ENCODE measurements at regions not wholly inside any gene's neighbourhood (a gene's known extent, or its start where the extent isn't known, plus 50 kb on each side); places are given as distances from the start of the nearest gene placed in this dataset.

DNA sequence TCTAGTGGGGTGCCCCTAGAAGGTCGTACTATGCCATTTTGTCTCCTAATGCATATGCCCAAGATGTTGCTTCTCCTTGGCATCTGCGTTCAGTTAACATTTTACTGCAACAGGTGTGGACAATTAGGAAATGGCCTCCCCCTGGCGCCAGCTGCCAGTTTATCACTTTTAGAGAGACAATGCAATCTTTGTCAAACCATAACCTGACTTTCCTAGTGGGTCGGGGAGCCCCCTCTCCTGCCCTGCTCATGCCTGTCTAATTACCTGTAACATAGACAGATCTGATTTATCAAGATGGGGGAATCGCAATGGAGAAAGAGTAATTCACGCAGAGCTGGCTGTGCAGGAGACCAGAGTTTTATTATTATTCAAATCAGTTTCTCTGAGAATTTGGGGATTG, 353.7 kb upstream of the SGO1 start:
- no peak overlapping the region for H3K27ac ChIP-seq (ENCODE audit: low read length)
- H3K4me2 ChIP-seq (ENCODE audit: low read length), result no peak overlapping the region
- no peaks in the 10 kb centered on the region for H3K9me3 ChIP-seq (ENCODE audit: low read length)
- no peaks in the 10 kb centered on the region for H3K27me3 ChIP-seq (ENCODE audit: insufficient read depth, low read depth, low read length)
- H3F3A ChIP-seq (ENCODE audit: insufficient read depth, low read length, poor library complexity, severe bottlenecking), result no peaks in the 10 kb centered on the region
- H3K9me2 ChIP-seq (ENCODE audit: insufficient read depth, low read length), result no peaks in the 10 kb centered on the region
- H3K36me3 ChIP-seq (ENCODE audit: insufficient read depth, low read length), result no peaks in the 10 kb centered on the region
- H4K20me1 ChIP-seq (ENCODE audit: insufficient read depth), result no peaks in the 10 kb centered on the region
- H3K4me3 ChIP-seq (ENCODE audit: low read length), result no peak overlapping the region
- no peak overlapping the region for H2AFZ ChIP-seq (ENCODE audit: low read depth, low read length)
- no peaks in the 10 kb centered on the region for H3K79me2 ChIP-seq (replicated peaks; ENCODE audit: insufficient read depth, low read length)
- H3K9ac ChIP-seq (ENCODE audit: low read length), result no peak overlapping the region
- TF ChIP-seq, protein P1, sequence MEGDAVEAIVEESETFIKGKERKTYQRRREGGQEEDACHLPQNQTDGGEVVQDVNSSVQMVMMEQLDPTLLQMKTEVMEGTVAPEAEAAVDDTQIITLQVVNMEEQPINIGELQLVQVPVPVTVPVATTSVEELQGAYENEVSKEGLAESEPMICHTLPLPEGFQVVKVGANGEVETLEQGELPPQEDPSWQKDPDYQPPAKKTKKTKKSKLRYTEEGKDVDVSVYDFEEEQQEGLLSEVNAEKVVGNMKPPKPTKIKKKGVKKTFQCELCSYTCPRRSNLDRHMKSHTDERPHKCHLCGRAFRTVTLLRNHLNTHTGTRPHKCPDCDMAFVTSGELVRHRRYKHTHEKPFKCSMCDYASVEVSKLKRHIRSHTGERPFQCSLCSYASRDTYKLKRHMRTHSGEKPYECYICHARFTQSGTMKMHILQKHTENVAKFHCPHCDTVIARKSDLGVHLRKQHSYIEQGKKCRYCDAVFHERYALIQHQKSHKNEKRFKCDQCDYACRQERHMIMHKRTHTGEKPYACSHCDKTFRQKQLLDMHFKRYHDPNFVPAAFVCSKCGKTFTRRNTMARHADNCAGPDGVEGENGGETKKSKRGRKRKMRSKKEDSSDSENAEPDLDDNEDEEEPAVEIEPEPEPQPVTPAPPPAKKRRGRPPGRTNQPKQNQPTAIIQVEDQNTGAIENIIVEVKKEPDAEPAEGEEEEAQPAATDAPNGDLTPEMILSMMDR (IDR thresholded peaks at IDR 0.05; ENCODE audit: poor library complexity, severe bottlenecking), result no peak
- TF ChIP-seq RAD21 (conservative IDR thresholded peaks at IDR 0.05), result no peak
- TF ChIP-seq EP300 (conservative IDR thresholded peaks at IDR 0.05; ENCODE audit: poor library complexity, severe bottlenecking), result no peak
- no peak for TF ChIP-seq POLR2AphosphoS5 (IDR thresholded peaks at IDR 0.05)
- TF ChIP-seq TAF1 (IDR thresholded peaks at IDR 0.05; ENCODE audit: low read depth), result no peak
- TF ChIP-seq EZH2 (IDR thresholded peaks at IDR 0.05; ENCODE audit: borderline replicate concordance, insufficient read depth, low read length, poor library complexity, severe bottlenecking), result no peak
- TF ChIP-seq, protein P2, sequence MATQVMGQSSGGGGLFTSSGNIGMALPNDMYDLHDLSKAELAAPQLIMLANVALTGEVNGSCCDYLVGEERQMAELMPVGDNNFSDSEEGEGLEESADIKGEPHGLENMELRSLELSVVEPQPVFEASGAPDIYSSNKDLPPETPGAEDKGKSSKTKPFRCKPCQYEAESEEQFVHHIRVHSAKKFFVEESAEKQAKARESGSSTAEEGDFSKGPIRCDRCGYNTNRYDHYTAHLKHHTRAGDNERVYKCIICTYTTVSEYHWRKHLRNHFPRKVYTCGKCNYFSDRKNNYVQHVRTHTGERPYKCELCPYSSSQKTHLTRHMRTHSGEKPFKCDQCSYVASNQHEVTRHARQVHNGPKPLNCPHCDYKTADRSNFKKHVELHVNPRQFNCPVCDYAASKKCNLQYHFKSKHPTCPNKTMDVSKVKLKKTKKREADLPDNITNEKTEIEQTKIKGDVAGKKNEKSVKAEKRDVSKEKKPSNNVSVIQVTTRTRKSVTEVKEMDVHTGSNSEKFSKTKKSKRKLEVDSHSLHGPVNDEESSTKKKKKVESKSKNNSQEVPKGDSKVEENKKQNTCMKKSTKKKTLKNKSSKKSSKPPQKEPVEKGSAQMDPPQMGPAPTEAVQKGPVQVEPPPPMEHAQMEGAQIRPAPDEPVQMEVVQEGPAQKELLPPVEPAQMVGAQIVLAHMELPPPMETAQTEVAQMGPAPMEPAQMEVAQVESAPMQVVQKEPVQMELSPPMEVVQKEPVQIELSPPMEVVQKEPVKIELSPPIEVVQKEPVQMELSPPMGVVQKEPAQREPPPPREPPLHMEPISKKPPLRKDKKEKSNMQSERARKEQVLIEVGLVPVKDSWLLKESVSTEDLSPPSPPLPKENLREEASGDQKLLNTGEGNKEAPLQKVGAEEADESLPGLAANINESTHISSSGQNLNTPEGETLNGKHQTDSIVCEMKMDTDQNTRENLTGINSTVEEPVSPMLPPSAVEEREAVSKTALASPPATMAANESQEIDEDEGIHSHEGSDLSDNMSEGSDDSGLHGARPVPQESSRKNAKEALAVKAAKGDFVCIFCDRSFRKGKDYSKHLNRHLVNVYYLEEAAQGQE (IDR thresholded peaks at IDR 0.05; ENCODE audit: borderline replicate concordance), result no peak

DNA sequence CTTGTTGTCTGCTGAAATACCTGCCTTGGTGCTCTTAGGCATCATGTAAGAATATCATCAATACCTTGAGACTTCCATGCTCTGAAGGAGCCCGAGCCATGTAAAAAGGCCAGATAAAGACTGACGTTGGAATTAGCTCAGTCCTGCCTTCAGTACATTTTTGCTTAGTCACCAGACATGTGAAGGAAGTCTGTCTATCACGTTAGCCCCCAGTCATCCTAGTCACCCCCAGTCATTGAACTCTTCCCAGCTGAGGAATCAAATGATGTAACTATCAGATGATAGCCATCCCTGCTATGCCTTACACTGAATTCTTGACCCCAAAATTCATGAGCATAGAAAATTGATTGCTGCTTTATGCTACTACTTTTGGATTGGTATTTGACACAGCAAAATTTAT, 351.2 kb upstream of the SGO1 start:
- no peaks in the 10 kb centered on the region for H3K79me2 ChIP-seq (replicated peaks; ENCODE audit: insufficient read depth, low read length)
- H4K20me1 ChIP-seq (ENCODE audit: insufficient read depth), result no peaks in the 10 kb centered on the region
- H2AFZ ChIP-seq (ENCODE audit: low read depth, low read length), result no peak overlapping the region

More for the DNA sequence above, 351.2 kb upstream of the SGO1 start:
- TF ChIP-seq, protein P2 (IDR thresholded peaks at IDR 0.05; ENCODE audit: borderline replicate concordance), result no peak
- TF ChIP-seq EZH2 (IDR thresholded peaks at IDR 0.05; ENCODE audit: borderline replicate concordance, insufficient read depth, low read length, poor library complexity, severe bottlenecking) (no peak), TAF1 (IDR thresholded peaks at IDR 0.05; ENCODE audit: low read depth) (no peak), MXI1 (conservative IDR thresholded peaks at IDR 0.05; ENCODE audit: poor library complexity, severe bottlenecking) (no peak), EP300 (conservative IDR thresholded peaks at IDR 0.05; ENCODE audit: poor library complexity, severe bottlenecking) (no peak), SMC3 (conservative IDR thresholded peaks at IDR 0.05; ENCODE audit: poor library complexity) (no peak), POLR2AphosphoS5 (IDR thresholded peaks at IDR 0.05) (no peak), RAD21 (conservative IDR thresholded peaks at IDR 0.05) (no peak)
- TF ChIP-seq, protein P1 (IDR thresholded peaks at IDR 0.05; ENCODE audit: poor library complexity, severe bottlenecking), result no peak
- no peaks in the 10 kb centered on the region for H3K9me2 ChIP-seq (ENCODE audit: insufficient read depth, low read length)
- H3K36me3 ChIP-seq (ENCODE audit: insufficient read depth, low read length), result no peaks in the 10 kb centered on the region
- no peak overlapping the region for H3K4me2 ChIP-seq (ENCODE audit: low read length)
- H3K27me3 ChIP-seq (ENCODE audit: insufficient read depth, low read depth, low read length), result no peaks in the 10 kb centered on the region
- H3K27ac ChIP-seq (ENCODE audit: low read length), result no peak overlapping the region
- no peak overlapping the region for H3K9ac ChIP-seq (ENCODE audit: low read length)
- H3K9me3 ChIP-seq (ENCODE audit: low read length), result no peaks in the 10 kb centered on the region
- H3F3A ChIP-seq (ENCODE audit: insufficient read depth, low read length, poor library complexity, severe bottlenecking), result no peaks in the 10 kb centered on the region
- H3K4me3 ChIP-seq (ENCODE audit: low read length), result no peak overlapping the region

All from neural cell (in vitro differentiated cells).